ENCODE measurements at regions not wholly inside any gene's neighbourhood (a gene's known extent, or its start where the extent isn't known, plus 50 kb on each side); places are given as distances from the start of the nearest gene placed in this dataset.

DNA sequence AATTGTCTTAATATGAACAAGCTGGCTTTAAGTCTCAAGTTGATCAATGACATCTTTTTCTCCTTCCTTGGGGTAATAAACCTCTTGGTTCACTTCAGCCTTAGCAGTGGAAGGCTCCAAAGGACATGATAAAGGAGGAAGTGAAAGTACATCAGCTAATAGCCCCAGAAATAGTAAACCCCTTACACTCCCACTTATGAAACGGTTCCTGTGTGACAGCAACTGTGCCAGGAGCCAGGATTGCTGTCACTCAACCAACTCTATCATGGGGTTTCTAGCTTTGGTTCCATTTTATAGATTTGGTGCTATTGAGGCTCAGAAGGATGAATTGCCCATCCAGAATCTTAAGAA is 216.7 kb downstream of the ABHD5 start:
- no peak overlapping the region for H3K27ac ChIP-seq (ENCODE audit: low read length)
- H3K4me3 ChIP-seq (ENCODE audit: low read depth in 2 of 2, low read length in 2 of 2) = no peak overlapping the region
- intact Hi-C loops (cut with micrococcal nuclease; ENCODE audit: unreplicated experiment) (no loop called here), in situ Hi-C loops (cut with HindIII; ENCODE audit: low pct_unique_long_range_greater_than_20kb, low sequenced_read_pairs) (no loop called here)
- ChIA-PET CTCF (no interaction called here), POLR2A (interaction anchor here (0.6 kb wide), 1 partner anchor 43 kb away, joined by 10 read pairs; no protein-coding TSS in a partner anchor)
- ATAC-seq (no peak), DNase-seq (ENCODE audit: low read depth, low spot score) (no peak)
- no peaks in the 10 kb centered on the region for H3K36me3 ChIP-seq (ENCODE audit: control insufficient read depth, insufficient read depth, low read length)
- no peaks in the 10 kb centered on the region for H3K4me1 ChIP-seq (ENCODE audit: control insufficient read depth, insufficient read depth, low read length)
- H3K27me3 ChIP-seq (ENCODE audit: control insufficient read depth, insufficient read depth, low read length) = no peaks in the 10 kb centered on the region
- H3K9me3 ChIP-seq (ENCODE audit: control insufficient read depth, insufficient read depth, low read depth, low read length) = no peaks in the 10 kb centered on the region
- no TSS peak for BruUV-seq (replicated peaks)
- TF ChIP-seq, protein P1, sequence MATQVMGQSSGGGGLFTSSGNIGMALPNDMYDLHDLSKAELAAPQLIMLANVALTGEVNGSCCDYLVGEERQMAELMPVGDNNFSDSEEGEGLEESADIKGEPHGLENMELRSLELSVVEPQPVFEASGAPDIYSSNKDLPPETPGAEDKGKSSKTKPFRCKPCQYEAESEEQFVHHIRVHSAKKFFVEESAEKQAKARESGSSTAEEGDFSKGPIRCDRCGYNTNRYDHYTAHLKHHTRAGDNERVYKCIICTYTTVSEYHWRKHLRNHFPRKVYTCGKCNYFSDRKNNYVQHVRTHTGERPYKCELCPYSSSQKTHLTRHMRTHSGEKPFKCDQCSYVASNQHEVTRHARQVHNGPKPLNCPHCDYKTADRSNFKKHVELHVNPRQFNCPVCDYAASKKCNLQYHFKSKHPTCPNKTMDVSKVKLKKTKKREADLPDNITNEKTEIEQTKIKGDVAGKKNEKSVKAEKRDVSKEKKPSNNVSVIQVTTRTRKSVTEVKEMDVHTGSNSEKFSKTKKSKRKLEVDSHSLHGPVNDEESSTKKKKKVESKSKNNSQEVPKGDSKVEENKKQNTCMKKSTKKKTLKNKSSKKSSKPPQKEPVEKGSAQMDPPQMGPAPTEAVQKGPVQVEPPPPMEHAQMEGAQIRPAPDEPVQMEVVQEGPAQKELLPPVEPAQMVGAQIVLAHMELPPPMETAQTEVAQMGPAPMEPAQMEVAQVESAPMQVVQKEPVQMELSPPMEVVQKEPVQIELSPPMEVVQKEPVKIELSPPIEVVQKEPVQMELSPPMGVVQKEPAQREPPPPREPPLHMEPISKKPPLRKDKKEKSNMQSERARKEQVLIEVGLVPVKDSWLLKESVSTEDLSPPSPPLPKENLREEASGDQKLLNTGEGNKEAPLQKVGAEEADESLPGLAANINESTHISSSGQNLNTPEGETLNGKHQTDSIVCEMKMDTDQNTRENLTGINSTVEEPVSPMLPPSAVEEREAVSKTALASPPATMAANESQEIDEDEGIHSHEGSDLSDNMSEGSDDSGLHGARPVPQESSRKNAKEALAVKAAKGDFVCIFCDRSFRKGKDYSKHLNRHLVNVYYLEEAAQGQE (IDR thresholded peaks at IDR 0.05; ENCODE audit: insufficient read depth in 1 of 2, low read depth in 2 of 2, low read length in 1 of 2) = no peak
- TF ChIP-seq SIN3A (IDR thresholded peaks at IDR 0.05; ENCODE audit: borderline replicate concordance, insufficient read depth, low read depth, low read length) (no peak), TCF7L2 (IDR thresholded peaks at IDR 0.05; ENCODE audit: low read depth, low read length) (no peak), POLR2AphosphoS5 (IDR thresholded peaks at IDR 0.05; ENCODE audit: low read depth, low read length) (no peak)
- TF ChIP-seq, protein P2, sequence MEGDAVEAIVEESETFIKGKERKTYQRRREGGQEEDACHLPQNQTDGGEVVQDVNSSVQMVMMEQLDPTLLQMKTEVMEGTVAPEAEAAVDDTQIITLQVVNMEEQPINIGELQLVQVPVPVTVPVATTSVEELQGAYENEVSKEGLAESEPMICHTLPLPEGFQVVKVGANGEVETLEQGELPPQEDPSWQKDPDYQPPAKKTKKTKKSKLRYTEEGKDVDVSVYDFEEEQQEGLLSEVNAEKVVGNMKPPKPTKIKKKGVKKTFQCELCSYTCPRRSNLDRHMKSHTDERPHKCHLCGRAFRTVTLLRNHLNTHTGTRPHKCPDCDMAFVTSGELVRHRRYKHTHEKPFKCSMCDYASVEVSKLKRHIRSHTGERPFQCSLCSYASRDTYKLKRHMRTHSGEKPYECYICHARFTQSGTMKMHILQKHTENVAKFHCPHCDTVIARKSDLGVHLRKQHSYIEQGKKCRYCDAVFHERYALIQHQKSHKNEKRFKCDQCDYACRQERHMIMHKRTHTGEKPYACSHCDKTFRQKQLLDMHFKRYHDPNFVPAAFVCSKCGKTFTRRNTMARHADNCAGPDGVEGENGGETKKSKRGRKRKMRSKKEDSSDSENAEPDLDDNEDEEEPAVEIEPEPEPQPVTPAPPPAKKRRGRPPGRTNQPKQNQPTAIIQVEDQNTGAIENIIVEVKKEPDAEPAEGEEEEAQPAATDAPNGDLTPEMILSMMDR (IDR thresholded peaks at IDR 0.05) = no peak

DNA sequence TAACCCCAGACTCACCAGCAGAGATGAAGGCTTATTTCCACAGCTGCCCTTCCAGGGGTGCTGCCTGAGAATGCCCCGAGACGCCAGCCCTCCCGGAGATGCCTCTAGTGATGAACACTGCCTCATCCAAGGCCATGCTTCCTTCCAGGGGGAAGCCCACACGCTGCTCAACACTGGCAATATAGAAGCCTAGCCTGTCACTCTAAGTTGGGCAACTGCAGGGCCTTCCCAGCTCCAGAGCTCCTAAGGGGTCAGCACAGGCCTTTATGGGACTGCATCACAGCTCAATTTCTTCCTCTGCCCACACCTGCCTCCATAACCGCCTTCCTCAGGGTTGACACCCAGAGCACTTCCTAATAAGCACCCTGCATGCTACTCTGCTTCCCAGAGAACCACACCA is 217.7 kb downstream of the ABHD5 start:
- no peaks in the 10 kb centered on the region for H3K27me3 ChIP-seq (ENCODE audit: control insufficient read depth, insufficient read depth, low read length)
- BruUV-seq (replicated peaks) = no TSS peak
- no peak overlapping the region for H3K27ac ChIP-seq (ENCODE audit: low read length)
- ATAC-seq = no peak
- in situ Hi-C loops (cut with HindIII; ENCODE audit: low pct_unique_long_range_greater_than_20kb, low sequenced_read_pairs) (no loop called here), intact Hi-C loops (cut with micrococcal nuclease; ENCODE audit: unreplicated experiment) (no loop called here)
- POLR2A ChIA-PET = no interaction called here
- TF ChIP-seq, protein P2 (IDR thresholded peaks at IDR 0.05) = no peak
- TF ChIP-seq SIN3A (IDR thresholded peaks at IDR 0.05; ENCODE audit: borderline replicate concordance, insufficient read depth, low read depth, low read length) = no peak
- no peak for TF ChIP-seq TCF7L2 (IDR thresholded peaks at IDR 0.05; ENCODE audit: low read depth, low read length)
- TF ChIP-seq, protein P1 (IDR thresholded peaks at IDR 0.05; ENCODE audit: insufficient read depth in 1 of 2, low read depth in 2 of 2, low read length in 1 of 2) = no peak
- no peak for TF ChIP-seq POLR2AphosphoS5 (IDR thresholded peaks at IDR 0.05; ENCODE audit: low read depth, low read length)
- CTCF ChIA-PET = no interaction called here
- no peak overlapping the region for H3K4me3 ChIP-seq (ENCODE audit: low read depth in 2 of 2, low read length in 2 of 2)
- H3K36me3 ChIP-seq (ENCODE audit: control insufficient read depth, insufficient read depth, low read length) = no peaks in the 10 kb centered on the region
- H3K4me1 ChIP-seq (ENCODE audit: control insufficient read depth, insufficient read depth, low read length) = no peaks in the 10 kb centered on the region
- no peak for DNase-seq (ENCODE audit: low read depth, low spot score)
- no peaks in the 10 kb centered on the region for H3K9me3 ChIP-seq (ENCODE audit: control insufficient read depth, insufficient read depth, low read depth, low read length)

Measured in Panc1 (cell line).